ENCODE measurements at regions not wholly inside any gene's neighbourhood (a gene's known extent, or its start where the extent isn't known, plus 50 kb on each side); places are given as distances from the start of the nearest gene placed in this dataset.
"Not testable (repeated sequence)": the region's sequence is repeated elsewhere in the genome, so short reads cannot be mapped to it uniquely, and the experiment has no call there.

DNA sequence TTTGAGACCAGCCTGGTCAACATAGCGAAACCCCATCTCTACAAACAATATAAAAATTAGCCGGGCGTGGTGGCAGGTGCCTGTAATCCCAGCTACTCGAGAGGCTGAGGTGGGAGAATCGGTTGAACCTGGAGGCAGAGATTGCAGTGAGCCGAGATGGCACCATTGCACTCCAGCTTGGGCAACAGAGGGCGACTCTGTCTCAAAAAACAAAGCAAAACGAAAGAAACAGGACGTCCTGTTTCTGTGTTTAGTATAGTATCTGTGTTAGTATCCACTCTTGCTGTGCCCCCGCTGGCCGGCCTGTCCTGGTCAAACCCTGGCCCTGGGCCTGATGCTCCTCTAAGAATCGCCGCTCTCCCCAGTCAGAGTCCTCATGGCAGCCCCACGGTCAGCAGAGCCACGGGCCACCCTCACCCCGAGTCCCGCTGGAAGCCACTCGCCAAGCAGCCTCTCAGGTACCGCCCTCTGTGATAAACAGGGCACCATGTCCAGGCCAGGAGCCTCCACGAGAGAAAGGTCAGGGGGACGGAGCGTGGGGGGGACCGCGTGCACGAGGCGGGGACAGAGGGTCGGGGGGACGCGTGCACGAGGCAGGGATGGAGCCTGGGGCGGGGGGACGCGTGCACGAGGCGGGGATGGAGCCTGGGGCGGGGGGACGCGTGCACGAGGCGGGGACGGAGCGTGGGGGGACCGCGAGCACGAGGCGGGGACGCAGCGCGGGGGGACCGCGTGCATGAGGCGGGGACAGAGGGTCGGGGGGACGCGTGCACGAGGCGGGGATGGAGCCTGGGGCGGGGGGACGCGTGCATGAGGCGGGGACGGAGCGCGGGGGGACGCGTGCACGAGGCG is 384.5 kb downstream of the SMOC2 start:
- DNase-seq (ENCODE audit: low read depth) = no peak

DNA sequence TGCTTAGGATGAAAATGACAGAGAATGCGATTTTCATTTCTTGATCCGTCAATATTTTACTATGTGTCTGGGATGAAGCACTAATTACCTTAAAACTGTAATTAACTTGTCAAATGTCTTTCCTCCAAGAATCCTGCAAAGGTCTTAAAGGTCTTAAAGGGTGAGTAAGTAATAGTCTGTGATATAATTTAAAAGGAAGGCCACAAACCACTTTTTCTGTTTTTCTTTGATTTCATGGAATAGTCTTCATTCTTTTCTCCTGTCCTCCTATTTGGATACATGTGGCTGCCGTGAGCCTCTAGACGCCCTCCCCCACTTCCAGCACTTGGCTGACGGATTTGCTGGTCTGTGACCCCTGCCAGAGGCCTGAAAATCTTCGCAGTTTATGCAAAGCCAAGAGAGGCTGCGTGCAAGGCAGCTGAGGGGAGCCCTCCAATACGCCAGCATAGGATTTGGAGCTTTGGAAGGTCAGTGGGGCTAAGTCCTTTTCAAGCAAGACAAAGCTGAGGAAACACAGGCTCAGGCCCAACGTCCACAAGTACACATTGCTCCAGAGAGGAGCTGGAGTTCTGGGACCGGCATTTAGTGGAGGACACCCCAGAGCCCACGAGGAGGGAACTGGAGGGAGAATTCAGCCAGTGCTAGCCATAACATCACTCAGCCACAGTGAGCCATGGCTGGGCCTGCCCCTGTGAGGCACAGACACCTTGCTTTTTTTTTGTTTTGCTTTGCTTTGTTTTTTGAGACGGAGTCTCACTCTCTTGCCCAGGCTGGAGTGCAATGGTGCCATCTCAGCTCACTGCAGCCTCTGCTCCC is 382.6 kb downstream of the SMOC2 start:
- DNase-seq (ENCODE audit: low read depth) = no peak

DNA sequence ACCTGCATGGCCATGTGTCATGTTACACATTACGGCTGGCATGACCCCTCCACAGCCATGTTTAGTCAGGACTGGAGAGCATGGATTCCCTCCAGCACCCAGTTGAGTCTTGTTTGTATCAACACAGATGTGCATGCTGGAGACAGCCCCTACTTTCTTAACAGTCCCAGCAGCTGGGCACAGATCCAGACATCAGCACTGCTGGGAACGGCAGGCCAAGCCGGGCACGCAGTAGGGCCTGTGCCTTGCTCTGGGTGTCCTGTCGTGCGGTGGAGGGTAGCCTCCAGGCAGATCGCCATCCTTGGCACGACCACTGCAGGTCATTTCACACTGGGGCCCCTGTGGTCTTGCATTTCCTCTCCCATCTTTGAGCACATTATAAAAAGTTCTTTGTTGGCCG is 381.4 kb downstream of the SMOC2 start:
- DNase-seq (ENCODE audit: low read depth) = no peak

DNA sequence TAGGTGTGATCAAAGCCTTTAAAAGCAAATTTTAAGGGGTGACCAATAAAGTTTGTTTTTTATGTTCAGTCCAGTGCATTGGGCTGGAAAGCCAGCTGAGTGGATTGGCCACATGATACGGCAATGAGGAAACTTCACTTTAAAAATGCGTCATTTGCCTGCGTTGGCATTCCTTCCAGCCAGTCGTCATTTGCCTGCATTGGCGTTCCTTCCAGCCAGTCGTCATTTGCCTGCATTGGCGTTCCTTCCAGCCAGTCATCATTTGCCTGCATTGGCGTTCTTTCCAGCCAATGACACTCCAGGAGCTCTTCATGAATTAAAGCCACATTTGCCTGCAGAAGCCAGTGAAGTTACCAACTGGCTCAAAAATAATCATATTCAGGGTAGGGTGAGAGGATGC is 378.6 kb downstream of the SMOC2 start:
- DNase-seq (ENCODE audit: low read depth) = no peak

DNA sequence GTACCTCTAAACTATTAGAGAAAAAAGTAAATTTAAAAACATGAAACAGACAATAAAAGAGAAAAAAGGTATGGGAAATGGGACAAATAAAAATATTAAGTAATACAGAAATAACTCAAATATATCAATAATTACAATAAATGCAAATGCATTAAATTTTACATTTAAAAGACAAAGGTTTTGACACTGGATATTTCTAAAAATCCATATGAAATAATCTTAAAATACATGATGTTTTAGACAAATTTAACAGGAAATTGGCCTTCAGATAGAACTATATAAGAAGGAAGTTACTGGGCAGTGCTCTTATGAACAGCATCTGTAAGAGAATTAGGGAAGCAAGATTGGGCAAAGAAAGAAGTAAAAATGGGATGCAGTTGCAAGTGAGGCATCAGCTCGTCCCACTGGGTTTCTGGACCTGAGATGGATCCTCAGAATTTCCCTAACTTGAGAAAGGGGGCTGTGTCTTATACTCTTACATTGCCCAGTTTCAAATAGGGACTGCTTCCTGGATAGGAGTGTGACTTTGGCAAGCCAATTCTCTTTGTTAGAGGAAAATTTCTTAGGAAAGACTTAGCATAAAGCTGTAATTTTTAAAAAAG is 376.7 kb downstream of the SMOC2 start:
- DNase-seq (ENCODE audit: low read depth) = no peak

DNA sequence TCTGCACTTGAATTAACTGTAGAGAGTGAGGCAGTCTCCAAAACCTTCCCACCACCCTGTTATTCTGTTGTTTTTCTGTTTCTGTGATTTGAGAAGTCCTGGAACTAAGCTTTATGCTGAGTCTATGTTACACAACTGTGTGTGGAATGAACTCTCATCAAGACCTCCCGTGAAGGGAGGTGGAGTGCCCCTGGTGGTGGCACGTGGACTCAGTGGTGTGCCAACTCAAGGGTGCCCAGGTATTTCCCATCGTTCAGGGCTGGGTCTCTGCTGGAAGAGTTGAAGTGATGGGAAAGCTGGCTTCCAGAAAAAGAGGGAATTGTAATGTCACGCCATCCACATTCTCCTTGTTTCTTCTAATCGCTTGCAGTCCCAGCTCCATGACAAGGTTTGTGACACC is 374.2 kb downstream of the SMOC2 start:
- DNase-seq (ENCODE audit: low read depth) = no peak

DNA sequence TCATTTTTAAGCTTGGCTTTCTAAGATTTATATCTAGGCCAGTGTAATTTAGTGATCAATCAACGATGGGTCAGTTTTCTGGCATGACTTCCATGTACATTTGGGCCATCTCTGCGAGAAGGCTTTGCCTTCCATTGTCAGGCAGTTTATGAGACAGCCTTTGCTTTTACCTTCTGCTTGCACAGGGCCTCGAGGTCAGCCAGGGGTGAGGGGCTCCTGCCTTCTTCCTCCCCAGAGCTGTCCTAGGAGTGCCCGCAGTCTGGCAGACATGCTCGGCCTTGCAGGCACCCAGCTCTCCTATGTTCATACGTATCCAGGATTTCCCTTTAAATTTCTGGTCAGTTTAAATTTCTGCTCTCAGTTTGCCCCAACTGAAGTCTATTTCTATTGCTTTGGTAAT is 367.2 kb downstream of the SMOC2 start:
- no peak for DNase-seq (ENCODE audit: low read depth)

DNA sequence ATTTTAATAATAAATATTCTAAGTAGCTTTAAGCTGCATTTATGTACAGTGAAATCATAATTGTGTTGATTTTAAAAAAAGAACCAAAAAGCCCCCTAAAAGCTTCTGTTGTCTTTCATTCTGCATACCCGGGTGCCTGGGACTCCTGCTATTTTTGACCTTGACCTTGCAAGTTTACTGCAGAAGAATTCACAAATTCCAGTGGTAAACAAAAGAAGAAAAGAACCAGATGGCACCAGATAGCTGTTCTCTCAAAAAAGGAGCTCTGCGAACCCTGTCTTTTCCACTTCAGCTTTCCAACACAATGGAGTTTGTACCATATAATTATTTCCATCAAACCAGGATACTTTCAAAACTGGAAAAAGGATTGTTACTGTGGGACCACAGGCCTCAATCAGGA is 363.3 kb downstream of the SMOC2 start:
- no peak for DNase-seq (ENCODE audit: low read depth)

DNA sequence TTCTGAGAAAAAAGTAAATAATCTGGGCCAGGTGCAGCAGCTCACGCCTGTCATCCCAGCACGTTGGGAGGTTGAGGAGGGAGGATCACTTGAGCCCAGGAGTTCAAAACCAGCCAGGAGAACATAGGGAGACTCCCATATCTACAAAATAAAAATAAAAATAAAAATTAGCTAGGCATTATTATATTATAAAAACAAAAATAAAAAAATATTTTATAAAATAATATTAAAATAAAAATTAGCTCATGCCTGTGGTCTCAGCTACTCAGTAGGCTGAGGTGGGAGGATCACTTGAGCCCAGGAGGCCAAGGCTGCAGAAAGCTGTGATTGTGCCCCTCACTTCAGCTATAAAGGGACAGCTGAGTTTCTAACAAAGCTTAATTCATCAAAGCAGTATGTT is 362.9 kb downstream of the SMOC2 start:
- DNase-seq (ENCODE audit: low read depth) = no peak

DNA sequence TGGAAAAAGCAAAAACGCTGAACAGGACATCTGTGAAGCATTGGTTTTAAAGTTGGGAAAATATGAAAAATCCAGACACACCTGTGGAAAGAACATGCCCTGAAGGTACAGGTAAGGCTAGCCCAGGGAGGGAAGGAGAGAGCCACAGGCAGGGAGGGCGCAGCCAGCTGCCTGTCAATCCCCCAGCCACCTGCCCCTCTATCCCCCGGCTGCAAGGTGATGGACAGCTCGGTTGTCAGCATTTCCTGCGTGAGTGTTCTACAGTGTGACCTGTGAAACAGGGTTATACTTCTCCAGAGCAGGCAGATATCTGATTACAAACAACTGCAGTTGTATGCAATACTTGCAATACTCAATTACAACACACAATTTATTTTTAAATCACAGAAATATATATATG is 358.1 kb downstream of the SMOC2 start:
- DNase-seq (ENCODE audit: low read depth) = no peak

DNA sequence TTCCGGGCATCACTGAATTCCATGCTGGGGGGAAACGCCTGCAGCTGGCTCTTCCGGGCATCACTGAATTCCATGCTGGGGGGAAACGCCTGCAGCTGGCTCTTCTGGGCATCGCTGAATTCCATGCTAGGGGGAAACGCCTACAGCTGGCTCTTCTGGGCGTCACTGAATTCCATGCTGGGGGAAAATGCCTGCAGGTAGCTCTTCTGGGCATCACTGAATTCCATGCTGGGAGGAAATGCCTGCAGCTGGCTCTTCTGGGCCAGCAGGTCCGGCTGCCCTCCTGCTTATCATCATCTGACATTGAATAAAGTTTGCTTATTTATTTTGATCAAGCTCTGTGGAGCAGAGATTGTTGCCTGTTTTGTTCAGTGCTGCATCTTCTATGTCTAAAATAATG is 355.1 kb downstream of the SMOC2 start:
- no peak for DNase-seq (ENCODE audit: low read depth)

DNA sequence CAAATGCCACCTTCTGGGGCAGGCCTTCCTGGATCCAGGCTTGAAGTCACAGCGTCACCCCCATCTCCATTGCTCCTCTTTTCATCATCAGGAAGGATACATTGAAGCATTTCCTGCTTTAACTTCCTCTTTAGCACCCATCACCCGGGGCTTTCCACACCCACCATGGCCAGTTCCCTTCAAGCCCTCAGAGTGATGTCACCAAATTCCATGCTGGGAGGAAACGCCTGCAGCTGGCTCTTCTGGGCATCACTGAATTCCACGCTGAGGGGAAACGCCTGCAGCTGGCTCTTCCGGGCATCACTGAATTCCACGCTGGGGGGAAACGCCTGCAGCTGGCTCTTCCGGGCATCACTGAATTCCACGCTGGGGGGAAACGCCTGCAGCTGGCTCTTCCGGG is 354.6 kb downstream of the SMOC2 start:
- DNase-seq (ENCODE audit: low read depth) = not testable (repeated sequence)

DNA sequence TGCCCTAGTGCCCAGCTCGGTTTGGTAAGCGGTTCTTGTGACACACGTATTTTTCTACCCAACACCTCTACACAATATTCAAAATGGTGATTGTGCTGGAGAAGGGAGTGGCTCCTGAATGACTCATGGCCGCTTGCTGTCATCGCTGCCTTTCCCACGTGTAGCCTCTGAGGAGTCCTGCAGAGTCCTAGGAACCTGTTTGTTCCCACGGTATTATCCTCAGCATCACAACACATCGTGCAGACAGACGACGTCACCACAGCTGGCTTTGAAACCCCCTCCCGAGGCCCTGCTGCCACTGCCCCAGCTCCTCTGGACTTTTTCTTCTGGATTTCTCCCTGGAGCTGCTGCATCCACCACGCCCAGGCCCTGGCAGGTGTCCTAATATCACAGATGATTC is 353.5 kb downstream of the SMOC2 start:
- no peak for DNase-seq (ENCODE audit: low read depth)

DNA sequence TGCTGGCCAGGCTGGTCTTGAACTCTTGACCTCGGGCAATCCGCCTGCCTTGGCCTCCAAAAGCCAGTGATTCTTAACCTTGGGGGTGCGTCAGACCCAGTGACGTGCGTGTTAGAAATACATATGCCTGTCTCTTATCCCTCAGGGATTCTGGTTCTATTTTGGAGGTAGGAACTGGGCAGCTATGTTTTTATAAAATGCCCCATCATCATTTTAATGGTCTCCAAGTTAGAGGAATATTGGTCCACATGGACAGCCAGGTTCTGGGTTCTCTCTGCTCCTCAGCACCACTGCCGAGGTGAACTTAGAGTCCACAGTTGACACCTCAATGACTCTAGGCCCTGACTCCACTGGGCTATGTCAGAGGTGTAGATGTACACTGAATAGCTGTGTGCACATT is 352.7 kb downstream of the SMOC2 start:
- DNase-seq (ENCODE audit: low read depth) = no peak

DNA sequence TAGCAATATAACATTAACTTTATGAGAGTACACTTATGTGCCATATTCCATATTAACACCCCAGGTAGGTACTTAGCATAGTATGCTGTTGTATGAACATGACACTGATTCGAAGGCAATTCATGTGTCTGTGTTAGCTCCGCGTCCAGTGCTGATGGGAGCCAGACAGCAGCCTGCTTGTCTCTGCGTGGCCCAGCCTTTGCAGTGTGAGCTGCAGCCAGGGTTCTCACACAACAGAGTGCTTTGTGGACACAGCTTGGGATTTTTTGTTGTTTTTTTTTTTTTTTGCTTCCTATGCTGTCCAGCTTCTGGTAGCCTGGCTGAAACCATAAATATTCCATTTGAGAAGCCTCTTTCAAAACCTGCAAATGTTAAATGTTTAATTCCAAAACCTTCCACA is 350.9 kb downstream of the SMOC2 start:
- DNase-seq (ENCODE audit: low read depth) = no peak

DNA sequence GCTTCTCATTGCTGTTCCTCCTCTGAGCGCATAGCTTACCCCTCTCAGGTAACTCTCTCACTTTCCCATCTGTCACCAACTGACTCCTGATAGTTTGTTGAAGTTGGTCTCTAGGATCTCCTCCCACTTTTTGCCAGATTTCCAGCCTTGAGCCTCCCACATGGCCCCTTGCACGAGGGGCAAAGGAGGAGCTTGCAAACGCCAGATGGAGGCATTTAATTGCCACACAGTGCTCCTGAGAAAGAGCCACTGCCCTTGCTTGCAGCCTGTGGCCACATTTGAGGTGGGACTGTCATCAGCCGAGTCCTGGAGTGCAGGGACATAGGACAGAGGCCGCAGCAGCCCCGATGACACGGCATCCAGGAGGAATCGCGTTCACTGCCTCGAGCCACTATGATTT is 348.7 kb downstream of the SMOC2 start:
- no peak for DNase-seq (ENCODE audit: low read depth)

DNA sequence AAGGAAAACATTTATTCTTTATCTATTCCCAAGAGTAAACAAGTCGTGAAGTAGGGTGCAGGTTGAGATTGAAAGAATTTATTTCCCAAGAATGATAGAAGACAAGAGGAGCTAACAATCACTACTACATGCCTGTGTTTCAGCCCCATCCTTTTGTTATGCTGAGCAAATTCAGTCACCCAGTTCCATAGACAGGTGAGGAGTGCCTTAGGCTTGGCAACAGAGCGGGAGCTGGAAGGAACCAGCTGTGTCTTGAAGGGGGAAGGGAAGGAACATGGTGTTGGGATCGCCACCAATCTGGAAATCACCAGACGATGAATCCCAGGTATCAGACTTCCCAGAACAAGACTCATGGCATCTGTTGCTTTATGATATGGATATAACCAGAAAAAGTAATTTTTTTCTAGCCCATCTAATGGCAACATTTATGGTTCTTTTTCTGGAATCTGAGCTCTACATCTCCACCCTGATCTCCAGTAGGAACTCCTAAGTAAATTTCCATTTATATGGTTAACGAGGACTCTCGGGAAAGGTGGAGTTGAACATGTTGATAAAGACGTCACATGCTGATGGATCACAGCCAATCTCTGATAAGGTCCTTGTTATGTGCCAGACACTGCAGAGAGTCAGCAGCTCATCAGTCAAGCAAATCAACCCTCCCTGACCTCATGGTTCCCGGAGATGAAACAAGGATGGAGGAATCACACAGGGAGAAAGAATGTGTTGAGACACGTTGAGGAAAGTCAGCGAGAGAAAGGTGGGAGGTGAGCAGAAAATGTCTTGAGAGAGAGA is 344.9 kb downstream of the SMOC2 start:
- DNase-seq (ENCODE audit: low read depth) = no peak

DNA sequence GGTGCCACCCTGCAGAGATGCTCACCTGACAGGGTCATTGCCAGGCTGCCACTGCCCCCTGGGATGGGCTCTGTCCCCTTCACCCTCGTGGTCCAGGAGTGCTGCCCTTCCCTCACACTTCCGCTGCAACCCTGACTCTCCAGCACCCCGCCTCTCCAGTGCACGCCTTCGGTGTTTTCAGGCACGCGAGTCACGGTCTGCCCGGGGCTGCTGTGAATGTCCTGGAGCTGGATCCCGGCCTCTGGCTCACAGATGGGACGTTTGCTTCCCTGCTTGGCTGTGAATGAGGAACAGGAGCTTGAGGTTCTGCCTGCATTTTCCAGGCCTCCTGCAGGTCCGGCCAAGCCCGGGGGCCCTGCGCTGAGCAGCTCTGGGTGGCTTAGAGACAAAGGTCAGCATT is 343.4 kb downstream of the SMOC2 start:
- DNase-seq (ENCODE audit: low read depth) = no peak

DNA sequence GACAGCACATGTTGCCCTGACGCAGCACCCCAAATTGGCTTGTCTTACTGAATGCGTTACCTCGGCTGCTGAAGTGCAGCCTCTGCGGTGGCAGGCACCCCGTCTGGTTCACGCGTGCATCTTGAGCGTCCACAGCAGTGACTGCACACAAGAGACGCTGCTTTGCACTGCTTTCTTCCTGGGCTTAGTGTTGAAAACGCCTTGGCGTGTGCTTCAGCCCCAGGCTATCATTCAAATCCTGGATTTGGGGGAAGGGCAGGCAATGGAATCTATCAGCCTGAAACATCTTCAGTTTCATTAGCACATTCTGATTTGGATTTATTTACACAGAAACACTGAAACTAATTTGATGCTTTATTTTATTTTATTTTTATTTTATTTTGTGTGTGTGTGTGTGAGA is 342.7 kb downstream of the SMOC2 start:
- no peak for DNase-seq (ENCODE audit: low read depth)

DNA sequence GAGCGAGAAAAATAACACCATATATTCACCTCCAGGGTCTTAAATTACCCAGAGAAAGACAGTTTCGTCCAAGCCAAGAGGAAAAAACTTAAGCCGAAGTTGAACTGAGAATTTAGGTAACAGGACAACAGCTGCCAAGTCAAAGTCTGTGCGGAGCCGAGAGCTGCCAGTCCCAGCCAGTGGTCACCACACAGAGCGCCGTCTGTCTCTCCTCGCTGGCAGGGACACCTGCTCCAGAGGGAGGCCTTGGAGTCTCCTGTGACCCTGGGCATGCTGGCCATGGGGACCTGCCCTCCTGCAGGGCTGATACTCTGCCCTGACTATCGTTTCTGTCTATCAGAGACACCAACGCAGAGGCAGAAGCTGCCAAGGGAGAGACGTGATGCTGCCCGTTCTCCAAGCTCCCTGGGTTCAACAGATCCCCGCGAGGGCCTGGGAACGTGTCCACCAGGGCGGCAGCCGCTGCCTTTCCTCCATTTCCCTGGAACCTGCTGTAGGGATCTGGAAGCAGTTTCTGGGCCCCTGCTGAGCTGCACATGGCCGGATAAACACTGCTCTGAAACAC is 341.3 kb downstream of the SMOC2 start:
- DNase-seq (ENCODE audit: low read depth) = no peak

DNA sequence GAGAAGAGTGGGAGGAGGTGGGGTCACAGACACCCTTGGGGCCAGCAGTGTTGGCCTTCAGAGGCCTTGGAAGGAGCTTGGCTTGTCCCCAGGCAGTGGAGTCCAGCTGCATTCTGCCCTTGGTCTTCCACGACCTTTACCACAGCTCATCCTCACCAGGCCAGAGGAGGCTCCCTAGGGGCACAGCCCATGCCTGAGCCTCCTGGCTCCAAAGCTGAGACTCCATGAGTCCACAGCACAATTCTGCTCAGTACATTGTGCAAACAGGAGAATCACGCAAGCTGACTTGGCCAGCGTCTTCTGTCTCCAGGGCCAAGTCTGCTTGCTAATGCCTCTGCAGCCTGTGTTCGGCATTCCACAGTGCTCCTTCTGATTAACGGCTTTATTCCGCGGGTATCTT is 337.2 kb downstream of the SMOC2 start:
- DNase-seq (ENCODE audit: low read depth) = no peak

DNA sequence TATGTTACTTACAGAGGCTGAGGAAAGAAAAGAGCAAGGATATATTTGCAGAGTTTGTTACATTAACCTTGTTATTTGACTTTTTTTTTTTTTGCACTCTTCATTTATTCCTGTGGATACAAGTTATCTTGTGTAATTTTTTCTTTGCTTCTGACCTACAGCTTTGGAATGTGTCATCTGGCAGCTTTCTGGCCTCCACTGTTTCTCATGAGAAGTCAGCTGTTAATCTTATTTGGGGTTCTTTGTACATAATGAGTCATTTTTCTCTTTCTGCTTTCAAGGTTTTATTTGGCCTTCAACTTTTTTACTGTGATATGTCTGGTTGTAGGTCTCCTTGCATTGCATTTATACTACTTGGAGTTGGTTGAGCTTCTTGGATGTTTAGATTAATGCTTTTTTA is 333.4 kb downstream of the SMOC2 start:
- DNase-seq (ENCODE audit: low read depth) = no peak
